HG03432 (cell line): ENCODE measurements at regions not wholly inside any gene's neighbourhood (a gene's known extent, or its start where the extent isn't known, plus 50 kb on each side); places are given as distances from the start of the nearest gene placed in this dataset.
A peak's percentile ranks its signal among the peaks of the same experiment; 100 is the strongest.

Source experiments
- ATAC-seq: cut with Tn5 transposase; IDR thresholded peaks from one replicate; pipeline ENCODE4 v1.9.1; 2021; ENCODE audit warnings: mild to moderate bottlenecking, moderate library complexity; ENCODE audit not compliant: unreplicated experiment

DNA sequence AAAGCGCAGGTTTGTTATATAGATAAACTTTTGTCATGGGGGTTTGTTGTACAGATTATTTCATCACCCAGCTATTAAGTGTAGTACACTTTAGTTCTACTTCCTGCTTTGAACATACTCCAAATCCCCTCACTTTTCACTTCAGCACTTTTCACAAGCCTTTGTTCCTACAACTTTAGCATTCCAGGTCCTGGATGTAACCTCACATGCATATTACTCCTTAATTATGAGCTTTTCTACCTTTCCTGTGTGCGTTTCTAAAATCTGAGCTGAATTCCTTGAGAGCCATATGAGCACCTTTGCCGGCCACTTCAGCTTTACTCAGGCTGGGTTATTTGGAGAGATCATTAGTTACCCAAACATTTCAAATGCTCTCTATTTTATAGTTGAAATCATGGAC is 179.2 kb upstream of the TNFAIP3 start:
- ATAC-seq: no peak

DNA sequence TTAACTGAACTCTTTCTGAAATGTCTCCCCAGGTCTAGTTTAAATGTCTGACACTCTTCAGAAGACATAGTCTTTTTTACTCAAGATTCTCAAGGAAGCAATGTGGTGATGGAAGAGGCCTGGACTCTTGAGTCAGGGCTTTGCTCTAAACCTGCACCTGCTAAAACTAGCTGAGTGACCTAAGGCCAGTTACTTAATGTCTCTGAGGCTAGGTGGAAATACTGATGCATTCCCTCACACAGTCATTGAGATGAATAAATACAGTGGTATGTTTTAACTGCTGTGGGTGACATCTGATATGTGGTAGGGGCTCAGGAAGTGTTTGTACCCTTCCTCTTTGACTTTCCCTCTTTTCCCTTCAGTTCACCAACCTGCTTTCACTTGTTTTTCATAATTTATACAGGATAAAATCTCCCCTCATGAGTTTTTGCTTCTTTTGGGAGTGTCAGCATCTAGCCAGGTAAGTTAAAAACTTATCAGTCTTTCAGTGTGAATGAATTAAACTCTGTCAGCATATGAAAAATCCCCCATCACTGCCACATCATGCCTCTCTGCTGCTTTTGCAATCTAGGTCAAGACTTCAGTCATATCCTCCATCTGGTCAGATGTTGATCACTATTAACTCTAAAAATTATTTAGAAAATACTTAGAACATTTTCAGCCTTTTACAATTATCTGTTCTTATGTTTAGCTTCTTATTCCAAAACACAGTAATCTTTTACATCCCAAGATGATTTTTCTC is 178.7 kb upstream of the TNFAIP3 start:
- no peak for ATAC-seq

DNA sequence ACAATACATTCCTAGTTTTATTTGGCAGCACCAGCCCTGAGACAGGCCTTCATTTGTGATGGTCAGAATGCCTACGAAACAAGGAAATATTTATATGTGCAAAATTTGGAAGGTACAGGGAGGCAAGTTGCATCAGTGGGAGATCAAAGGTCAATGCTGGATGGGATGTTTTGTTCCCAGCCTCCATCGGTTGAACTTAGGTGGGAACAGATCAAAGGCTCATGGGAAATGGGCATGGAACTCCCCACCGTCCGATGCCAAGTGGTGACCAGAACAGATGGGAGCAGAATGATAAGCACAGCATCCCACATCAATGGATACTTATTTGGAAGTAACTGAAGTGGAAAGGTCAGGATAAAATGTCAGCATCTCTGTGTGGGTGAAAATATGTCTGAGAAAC is 177.7 kb upstream of the TNFAIP3 start:
- no peak for ATAC-seq

DNA sequence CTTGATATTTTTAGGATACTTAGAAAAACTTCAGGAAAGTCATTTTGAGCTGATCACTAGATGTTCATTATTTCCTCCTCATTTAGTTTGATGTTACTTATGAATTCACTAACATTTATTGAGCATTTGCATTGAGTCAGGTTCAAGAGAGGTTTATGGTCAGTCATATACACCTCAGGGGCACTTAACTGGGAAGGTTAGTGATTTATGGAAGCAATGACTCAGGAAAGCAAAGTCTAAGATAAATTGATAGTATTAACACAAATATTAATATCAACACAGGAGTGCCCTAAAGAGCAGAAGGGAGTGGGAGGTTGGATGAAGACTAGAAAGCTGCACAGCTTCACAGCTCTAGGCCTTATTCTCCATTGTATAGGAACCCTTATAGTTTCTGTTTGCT is 177.0 kb upstream of the TNFAIP3 start:
- no peak for ATAC-seq

DNA sequence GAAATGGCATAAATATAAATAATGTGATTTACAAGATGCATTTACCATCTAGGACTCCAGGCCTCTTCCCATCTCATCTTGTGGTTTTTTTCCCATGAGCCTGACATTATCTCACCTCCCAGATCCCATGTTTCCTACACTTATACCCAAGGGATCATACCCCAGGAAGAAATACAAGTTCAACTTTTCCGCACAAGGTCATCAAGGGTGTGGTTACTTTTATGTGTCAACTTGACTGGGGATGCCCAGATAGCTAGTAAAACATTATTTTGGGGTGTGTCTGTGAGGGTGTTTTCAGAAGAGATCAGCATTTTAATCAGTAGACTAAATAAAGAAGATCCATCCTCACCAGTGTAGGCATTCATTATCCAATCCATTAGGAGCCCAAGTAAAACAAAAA is 176.3 kb upstream of the TNFAIP3 start:
- no peak for ATAC-seq

DNA sequence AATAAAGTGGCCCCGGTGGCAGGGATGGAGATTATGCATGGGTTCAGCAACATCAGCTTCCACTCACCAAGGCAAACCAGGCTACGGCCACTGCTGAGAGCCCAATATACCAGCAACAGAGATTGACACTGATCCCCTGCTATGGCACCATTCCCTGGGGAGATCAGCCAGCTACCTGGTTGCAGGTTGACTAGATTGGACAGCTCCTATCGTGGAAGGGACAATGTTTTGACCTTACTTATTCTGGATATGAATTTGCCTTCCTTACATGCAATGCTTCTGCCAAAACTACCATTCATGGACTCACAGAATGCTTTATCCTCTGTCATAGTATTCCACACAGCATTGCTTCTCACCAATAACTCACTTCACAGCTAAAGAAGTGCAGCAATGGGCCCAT is 174.8 kb upstream of the TNFAIP3 start:
- no peak for ATAC-seq

DNA sequence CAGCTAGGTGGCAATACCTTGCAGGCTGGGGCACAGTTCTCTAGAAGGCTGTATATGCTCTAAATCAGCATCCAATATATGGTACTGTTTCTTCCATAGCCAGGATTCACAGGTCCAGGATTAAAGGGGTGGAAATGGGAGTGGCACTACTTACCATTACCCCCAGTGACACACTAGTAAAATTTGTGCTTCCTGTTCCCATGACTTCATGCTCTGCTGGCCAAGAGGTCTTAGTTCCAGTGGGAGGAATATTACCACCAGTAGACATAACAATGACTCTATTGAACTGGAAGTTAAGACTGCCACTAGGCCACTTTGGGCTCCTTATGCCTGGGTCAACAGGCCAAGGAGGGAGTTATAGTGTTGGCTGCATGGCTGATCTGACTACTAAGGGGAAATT is 174.3 kb upstream of the TNFAIP3 start:
- ATAC-seq: no peak

DNA sequence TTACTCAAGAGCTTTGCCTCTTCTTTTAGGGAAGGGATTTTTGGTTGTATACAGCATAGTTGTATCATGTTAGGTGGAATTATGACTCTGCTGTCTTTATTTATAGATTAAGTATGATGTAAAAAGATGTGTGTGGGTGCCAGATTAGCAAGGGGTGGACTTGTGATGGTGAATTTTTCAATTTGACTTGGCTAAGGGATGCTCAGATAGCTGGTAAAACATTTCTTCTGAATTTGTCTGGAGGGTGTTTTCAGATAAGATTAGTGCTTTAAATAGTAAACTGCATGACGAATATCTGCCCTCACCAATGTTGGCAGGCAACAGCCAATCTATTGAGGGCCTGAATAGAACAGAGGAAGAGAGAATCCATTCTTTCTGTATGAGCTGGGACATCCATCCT is 173.3 kb upstream of the TNFAIP3 start:
- ATAC-seq: no peak

DNA sequence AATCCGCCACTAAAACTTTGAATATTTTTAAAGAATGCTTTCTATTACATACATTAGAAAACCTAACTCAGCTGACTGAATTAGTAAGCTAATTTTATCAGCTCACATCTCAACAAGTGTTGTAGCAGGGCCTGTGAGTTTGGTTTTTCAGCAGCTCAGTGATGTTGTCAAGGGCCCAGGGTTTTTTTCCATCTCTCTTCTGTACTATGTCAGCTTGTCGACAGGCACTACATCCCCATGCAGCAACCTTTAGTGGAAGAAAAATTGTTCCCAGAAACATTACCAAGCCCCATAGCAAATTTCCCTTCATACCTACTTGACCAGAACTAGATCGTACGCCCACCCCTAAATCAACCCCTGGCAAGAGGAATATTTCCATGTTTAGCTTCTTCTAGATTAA is 170.3 kb upstream of the TNFAIP3 start:
- ATAC-seq: no peak

DNA sequence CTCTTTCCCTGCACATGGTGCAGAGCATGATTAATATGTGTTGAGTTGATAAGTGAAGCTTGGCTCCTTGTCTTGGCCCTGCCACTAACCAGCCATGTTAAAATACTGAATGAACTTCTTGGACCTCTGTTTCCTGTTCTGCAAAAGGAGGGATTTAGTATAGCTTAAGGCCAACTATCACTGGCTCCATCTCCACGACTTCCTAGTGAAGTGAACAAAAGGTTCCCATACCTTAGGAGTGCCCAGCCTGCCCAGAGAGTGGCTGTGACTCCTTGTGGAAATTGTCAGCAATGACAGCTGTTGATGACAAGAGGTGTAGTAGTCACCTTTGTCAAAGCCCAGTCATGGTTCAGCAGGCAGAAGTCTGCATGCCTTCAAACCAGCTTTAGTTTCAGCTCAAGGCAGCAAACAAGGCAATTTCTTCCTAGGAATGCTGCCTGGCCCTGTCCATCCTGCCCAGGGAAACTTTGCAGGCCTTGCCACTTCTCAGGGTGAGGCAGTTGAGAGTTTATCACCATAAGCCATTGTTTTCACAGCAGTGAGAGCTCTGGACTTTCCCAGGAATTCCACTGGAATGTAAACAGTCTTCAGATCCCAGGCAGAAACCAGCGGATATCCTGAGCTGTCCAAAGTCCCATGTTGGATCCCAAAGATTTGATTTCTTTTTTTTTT is 169.7 kb upstream of the TNFAIP3 start:
- ATAC-seq: peak; percentile 87

DNA sequence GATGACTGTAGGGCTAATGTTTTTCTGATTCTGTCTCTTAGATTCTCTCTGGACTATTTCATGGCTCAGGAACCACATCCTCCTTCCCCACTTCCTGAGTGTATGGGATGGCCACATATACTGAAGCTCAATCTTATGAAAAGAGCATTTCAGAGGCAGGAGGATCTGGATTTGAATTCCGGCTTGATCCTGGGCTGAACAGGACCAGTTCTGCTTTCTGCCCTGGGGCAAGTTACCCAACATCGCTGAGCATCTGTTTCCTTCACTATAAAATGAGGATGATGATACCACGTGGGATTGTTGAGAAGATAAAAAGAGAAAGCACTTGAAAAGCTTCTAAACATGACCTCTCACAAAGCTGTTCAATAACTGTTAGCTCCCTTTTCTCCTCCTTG is 168.4 kb upstream of the TNFAIP3 start:
- ATAC-seq: no peak

DNA sequence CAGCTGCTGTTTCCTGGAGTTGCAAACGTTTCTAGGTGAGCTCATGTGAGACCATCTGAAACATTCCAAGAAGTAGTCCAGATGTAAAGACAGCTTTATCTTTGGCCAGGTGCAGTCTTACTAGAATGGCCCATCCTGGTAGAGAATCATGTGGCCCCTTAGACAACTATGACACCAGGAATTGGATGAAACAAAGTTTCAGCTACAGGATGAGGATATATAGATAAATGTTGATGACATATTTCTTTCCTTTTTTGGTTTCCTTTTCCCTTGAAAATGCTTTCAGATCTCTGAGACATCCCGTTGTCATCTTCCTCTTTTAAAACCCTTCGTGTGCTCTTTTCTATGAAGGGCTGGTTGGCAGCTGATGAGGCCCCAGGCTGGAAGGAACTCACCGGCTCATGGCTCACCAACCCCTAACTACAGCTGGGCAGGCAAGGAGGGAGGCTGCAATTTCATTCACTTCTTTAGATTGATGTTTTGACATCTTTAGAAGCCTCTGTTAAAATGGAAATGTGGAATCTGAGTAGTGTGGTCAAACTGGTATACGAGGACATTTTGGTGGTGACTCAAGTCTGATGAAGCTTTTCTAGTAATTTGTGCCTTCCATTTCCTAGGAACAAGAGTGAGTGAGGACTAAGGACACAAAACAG is 167.9 kb upstream of the TNFAIP3 start:
- no peak for ATAC-seq

DNA sequence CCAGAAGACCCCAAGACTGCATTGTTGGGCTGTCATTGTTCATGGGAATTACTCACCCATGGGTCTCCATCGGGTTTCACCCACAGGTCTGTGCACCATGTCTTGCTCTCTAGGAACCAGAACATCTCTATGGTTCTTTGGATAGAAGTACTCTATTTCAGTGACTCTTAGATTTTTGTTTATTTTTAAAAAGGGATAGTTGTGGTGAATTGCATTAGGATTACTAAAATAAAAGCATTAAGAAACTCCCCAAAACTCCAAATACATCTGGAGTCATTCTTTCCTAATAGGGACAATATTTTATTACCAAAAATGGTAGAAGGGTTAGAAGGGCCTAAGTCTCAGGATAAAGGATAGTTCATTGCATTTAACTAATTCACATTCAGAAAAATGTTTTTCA is 166.9 kb upstream of the TNFAIP3 start:
- no peak for ATAC-seq

DNA sequence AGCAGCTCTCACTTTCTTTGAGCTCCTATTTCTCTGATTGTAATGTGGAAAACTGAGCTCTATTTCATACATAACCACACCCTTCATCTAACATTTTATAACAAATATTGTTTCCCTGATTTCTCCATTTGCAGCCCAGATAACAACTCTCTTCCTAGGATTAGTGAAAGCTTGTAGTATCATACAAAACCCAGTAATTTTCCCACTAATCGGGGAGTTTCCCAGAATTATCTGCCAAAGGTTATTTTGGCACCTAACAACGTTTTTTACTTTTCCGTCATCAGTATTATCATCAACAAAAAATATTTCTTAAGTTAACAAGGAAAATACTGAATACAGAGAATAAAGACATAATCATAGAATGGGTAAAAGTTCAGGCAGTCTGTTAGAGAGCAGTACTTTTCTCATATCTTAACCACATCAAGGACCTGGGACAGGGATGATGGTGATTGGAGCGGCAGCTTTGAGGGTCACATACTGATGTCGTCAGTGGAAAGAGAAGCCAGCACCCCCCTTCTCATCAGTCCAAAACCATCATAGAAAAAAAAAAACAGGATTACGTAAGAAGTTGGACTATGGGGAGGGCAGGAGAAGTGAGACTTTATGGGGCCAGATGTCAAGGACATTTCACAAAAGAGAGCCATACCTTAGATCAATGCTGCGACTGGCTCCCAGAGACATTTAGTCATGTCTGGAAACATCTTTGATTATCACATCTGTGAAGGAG is 166.1 kb upstream of the TNFAIP3 start:
- no peak for ATAC-seq

DNA sequence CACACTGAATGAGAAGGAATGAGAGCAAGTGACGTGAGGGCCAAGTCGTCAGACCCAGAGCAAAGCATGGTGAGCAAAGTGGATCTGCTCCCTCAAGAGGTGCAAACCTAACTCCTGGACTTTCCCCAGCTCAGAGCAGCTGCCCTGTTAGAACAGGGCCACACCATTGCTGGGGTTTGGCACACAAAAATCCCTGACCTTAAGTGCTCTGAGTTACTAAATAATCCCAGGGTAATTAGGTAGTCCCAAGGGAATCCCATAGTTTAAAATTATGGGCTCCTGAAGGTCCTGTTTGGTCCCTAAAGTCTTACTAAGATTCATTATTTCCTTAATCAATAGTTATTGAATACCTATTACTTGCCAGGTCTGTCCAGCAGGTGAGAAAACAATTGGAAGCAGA is 165.1 kb upstream of the TNFAIP3 start:
- no peak for ATAC-seq

DNA sequence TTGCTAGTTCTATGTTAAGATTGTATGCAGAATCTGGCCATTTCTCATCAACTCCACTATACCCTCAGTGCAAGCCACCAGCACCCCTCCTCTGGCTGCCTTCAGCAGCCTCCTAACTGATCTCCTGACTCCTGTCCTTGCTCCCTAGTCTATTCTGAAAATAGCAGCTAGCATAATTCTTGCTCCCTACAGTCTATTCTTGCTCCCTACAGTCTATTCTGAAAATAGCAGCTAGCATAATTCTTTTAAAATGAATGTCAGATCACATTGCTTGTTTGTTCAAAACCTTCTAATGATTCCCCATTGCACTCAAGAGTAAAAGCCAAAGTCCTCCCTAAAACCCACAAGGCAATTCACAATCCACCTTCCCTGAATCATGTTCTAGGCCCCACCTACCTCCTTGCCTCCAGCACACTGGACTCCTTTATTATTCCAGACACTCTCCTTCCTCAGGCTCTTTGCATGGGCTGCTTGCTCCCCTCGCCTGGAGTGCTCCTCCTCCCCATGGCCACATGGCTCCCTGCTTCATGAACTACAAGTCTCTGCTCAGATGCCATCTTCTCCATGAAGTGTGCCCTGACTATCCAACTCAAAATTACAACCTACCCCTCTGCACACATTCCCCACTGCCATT is 164.2 kb upstream of the TNFAIP3 start:
- no peak for ATAC-seq

DNA sequence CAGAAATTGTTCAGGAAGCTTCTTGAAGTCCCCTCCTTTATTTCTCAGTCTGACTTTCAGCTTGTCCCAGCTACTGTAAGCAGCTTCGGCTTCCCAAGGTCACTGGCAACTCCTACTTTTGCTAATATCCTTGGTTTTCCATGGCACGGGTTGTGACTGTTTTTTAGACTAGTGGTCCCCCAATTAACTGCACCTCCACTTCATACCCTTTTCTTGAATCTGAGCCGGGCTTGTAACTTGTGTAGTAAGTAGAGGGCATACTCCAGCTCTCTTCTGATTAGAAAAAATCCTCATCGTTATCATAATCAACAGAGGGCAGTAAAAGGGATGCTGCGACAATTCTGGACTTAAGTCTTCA is 162.3 kb upstream of the TNFAIP3 start:
- ATAC-seq: no peak

DNA sequence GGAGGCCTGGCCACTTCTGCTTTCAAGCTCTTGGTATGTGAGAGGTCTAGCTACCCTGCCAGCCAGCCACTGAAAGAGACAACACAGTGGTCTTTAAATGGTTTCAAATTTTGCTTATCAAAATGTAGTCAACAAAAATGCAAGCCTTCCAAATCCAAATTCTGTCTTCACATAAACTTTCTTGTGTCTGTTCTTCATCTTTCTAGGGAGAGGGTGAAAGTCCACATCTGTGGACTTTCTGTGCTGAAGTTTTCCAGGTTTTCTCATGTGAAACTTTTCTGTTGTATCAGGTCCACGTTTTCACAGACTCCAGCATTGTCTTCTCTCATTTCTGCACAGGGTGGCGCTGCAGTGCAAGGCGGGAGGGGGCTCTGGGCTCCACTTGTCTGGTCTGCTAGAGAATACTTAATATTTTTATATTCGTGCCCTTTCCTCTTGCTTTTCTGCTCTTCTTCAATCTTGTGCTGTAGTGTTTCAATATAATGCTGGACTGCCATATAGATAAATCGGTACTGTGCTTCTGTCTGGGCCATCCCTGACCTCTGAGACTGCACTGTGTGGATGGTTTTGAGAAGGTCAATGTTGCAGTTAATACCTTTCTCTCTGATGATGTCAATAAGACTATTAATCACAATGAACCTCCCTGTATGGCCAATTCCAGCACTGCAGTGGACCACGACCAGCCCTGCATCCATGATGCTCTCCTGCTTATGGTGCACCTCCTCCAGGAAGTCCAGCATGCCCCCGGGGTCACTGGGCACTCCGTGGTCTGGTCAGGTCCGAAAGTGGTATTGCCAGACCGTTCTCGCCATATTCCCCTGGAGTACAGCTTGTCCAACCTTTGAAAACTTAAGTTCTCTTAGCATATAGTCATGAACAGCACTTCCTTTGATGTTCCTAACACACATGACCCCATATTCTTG is 161.6 kb upstream of the TNFAIP3 start:
- peak; percentile 33 for ATAC-seq

DNA sequence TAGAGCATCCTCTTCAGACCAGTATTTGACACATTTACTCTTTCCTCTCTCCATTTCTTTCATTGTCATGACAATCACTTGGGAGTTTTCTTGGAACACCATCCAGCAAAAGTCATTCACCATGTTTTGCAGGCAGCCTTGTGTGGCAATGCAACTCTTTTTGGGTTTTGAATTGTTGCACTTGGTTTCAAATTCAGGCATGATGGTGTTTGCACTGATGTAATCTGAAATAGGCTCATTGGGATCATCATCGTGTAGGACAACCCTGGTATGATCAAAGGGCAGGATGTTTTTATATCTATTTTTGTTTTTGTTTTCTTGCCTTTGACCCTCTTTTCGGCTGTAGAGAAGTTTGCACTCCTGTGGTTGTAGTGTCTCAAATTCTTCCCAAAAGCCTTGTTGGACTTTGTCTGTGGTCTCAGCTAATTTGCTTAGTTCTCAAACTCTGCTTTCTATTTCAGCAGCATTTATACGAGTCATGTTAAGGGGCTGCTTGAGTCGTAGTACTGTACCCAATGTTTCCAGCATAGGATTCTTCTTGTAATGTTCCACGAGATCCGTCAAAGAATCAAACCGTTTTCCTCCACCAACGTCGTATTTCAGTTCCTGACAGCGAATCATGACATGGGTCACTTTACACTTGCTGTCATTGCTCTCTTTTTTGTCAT is 160.8 kb upstream of the TNFAIP3 start:
- ATAC-seq: no peak
